ENCODE measurements at regions not wholly inside any gene's neighbourhood (a gene's known extent, or its start where the extent isn't known, plus 50 kb on each side); places are given as distances from the start of the nearest gene placed in this dataset.
"Not testable (repeated sequence)": the region's sequence is repeated elsewhere in the genome, so short reads cannot be mapped to it uniquely, and the experiment has no call there.

- no peak overlapping the region for H3K27ac ChIP-seq (ENCODE audit: low read depth in 2 of 2, low read length in 2 of 2)
- H3K9ac ChIP-seq (ENCODE audit: low read depth in 1 of 2, low read length in 2 of 2) = no peak overlapping the region
- no peak overlapping the region for H3K4me3 ChIP-seq (ENCODE audit: low read length in 2 of 2)
- no peaks in the 10 kb centered on the region for H3K27me3 ChIP-seq (ENCODE audit: control insufficient read depth in 2 of 2, insufficient read depth in 2 of 2, low read length in 2 of 2)
- H3K9me3 ChIP-seq (ENCODE audit: control insufficient read depth in 2 of 2, low read length in 2 of 2) = no peaks in the 10 kb centered on the region
- no peaks in the 10 kb centered on the region for H3K4me1 ChIP-seq (ENCODE audit: control insufficient read depth in 2 of 2, insufficient read depth in 2 of 2, low read length in 2 of 2)
- no peaks in the 10 kb centered on the region for H3K36me3 ChIP-seq (ENCODE audit: control insufficient read depth in 2 of 2, insufficient read depth in 2 of 2, low read length in 2 of 2)
These were observed 1787.7 kb downstream of the EFNA5 start for GRCh38 chr5:105882956-105883481.

GRCh38 chr5:105878402-105878801, 1792.3 kb downstream of the EFNA5 start:
- no peaks in the 10 kb centered on the region for H3K36me3 ChIP-seq (ENCODE audit: control insufficient read depth in 2 of 2, insufficient read depth in 2 of 2, low read length in 2 of 2)
- no peaks in the 10 kb centered on the region for H3K27me3 ChIP-seq (ENCODE audit: control insufficient read depth in 2 of 2, insufficient read depth in 2 of 2, low read length in 2 of 2)
- no peaks in the 10 kb centered on the region for H3K9me3 ChIP-seq (ENCODE audit: control insufficient read depth in 2 of 2, low read length in 2 of 2)
- no peak overlapping the region for H3K9ac ChIP-seq (ENCODE audit: low read depth in 1 of 2, low read length in 2 of 2)
- no peaks in the 10 kb centered on the region for H3K4me1 ChIP-seq (ENCODE audit: control insufficient read depth in 2 of 2, insufficient read depth in 2 of 2, low read length in 2 of 2)
- H3K27ac ChIP-seq (ENCODE audit: low read depth in 2 of 2, low read length in 2 of 2) = no peak overlapping the region
- no peak overlapping the region for H3K4me3 ChIP-seq (ENCODE audit: low read length in 2 of 2)

- H3K4me3 ChIP-seq (ENCODE audit: low read length in 2 of 2) = no peak overlapping the region
- H3K27ac ChIP-seq (ENCODE audit: low read depth in 2 of 2, low read length in 2 of 2) = no peak overlapping the region
- no peaks in the 10 kb centered on the region for H3K36me3 ChIP-seq (ENCODE audit: control insufficient read depth in 2 of 2, insufficient read depth in 2 of 2, low read length in 2 of 2)
- H3K27me3 ChIP-seq (ENCODE audit: control insufficient read depth in 2 of 2, insufficient read depth in 2 of 2, low read length in 2 of 2) = no peaks in the 10 kb centered on the region
- H3K9me3 ChIP-seq (ENCODE audit: control insufficient read depth in 2 of 2, low read length in 2 of 2) = no peaks in the 10 kb centered on the region
- H3K4me1 ChIP-seq (ENCODE audit: control insufficient read depth in 2 of 2, insufficient read depth in 2 of 2, low read length in 2 of 2) = no peaks in the 10 kb centered on the region
- H3K9ac ChIP-seq (ENCODE audit: low read depth in 1 of 2, low read length in 2 of 2) = no peak overlapping the region
These were observed 1793.1 kb downstream of the EFNA5 start for GRCh38 chr5:105877592-105877991.

- no peaks in the 10 kb centered on the region for H3K36me3 ChIP-seq (ENCODE audit: control insufficient read depth in 2 of 2, insufficient read depth in 2 of 2, low read length in 2 of 2)
- no peak overlapping the region for H3K9ac ChIP-seq (ENCODE audit: low read depth in 1 of 2, low read length in 2 of 2)
These were observed 1796.4 kb downstream of the EFNA5 start for GRCh38 chr5:105874316-105874715.

GRCh38 chr5:105872569-105873270, 1798.0 kb downstream of the EFNA5 start:
- H3K4me3 ChIP-seq (ENCODE audit: low read length in 2 of 2) = peak overlapping the region; percentile 13 to 23
- H3K27ac ChIP-seq (ENCODE audit: low read depth in 2 of 2, low read length in 2 of 2) = no peak overlapping the region
- H3K4me1 ChIP-seq (ENCODE audit: control insufficient read depth in 2 of 2, insufficient read depth in 2 of 2, low read length in 2 of 2) = peaks cover 0 to 4% of the 10 kb centered on the region in 2 donors
- no peak overlapping the region for H3K9ac ChIP-seq (ENCODE audit: low read depth in 1 of 2, low read length in 2 of 2)
- H3K9me3 ChIP-seq (ENCODE audit: control insufficient read depth in 2 of 2, low read length in 2 of 2) = no peaks in the 10 kb centered on the region
- H3K36me3 ChIP-seq (ENCODE audit: control insufficient read depth in 2 of 2, insufficient read depth in 2 of 2, low read length in 2 of 2) = no peaks in the 10 kb centered on the region
- no peaks in the 10 kb centered on the region for H3K27me3 ChIP-seq (ENCODE audit: control insufficient read depth in 2 of 2, insufficient read depth in 2 of 2, low read length in 2 of 2)

More at GRCh38 chr5:105874316-105874715, 1796.4 kb downstream of the EFNA5 start:
- no peak overlapping the region for H3K4me3 ChIP-seq (ENCODE audit: low read length in 2 of 2)
- H3K4me1 ChIP-seq (ENCODE audit: control insufficient read depth in 2 of 2, insufficient read depth in 2 of 2, low read length in 2 of 2) = peaks cover 0 to 4% of the 10 kb centered on the region in 2 donors
- no peaks in the 10 kb centered on the region for H3K27me3 ChIP-seq (ENCODE audit: control insufficient read depth in 2 of 2, insufficient read depth in 2 of 2, low read length in 2 of 2)
- no peaks in the 10 kb centered on the region for H3K9me3 ChIP-seq (ENCODE audit: control insufficient read depth in 2 of 2, low read length in 2 of 2)
- no peak overlapping the region for H3K27ac ChIP-seq (ENCODE audit: low read depth in 2 of 2, low read length in 2 of 2)

GRCh38 chr5:105868038-105868780, 1802.5 kb downstream of the EFNA5 start:
- Histone ChIP-seq H3K4me3 (ENCODE audit: low read length in 2 of 2) (no peak overlapping the region), H3K36me3 (ENCODE audit: control insufficient read depth in 2 of 2, insufficient read depth in 2 of 2, low read length in 2 of 2) (no peaks in the 10 kb centered on the region), H3K27ac (ENCODE audit: low read depth in 2 of 2, low read length in 2 of 2) (no peak overlapping the region), H3K27me3 (ENCODE audit: control insufficient read depth in 2 of 2, insufficient read depth in 2 of 2, low read length in 2 of 2) (no peaks in the 10 kb centered on the region), H3K9ac (ENCODE audit: low read depth in 1 of 2, low read length in 2 of 2) (no peak overlapping the region), H3K9me3 (ENCODE audit: control insufficient read depth in 2 of 2, low read length in 2 of 2) (no peaks in the 10 kb centered on the region), H3K4me1 (ENCODE audit: control insufficient read depth in 2 of 2, insufficient read depth in 2 of 2, low read length in 2 of 2) (peaks cover 0 to 4% of the 10 kb centered on the region in 2 donors)

GRCh38 chr5:105865834-105866233, 1804.9 kb downstream of the EFNA5 start:
- no peaks in the 10 kb centered on the region for H3K36me3 ChIP-seq (ENCODE audit: control insufficient read depth in 2 of 2, insufficient read depth in 2 of 2, low read length in 2 of 2)
- no peaks in the 10 kb centered on the region for H3K27me3 ChIP-seq (ENCODE audit: control insufficient read depth in 2 of 2, insufficient read depth in 2 of 2, low read length in 2 of 2)
- no peak overlapping the region for H3K4me3 ChIP-seq (ENCODE audit: low read length in 2 of 2)
- no peaks in the 10 kb centered on the region for H3K4me1 ChIP-seq (ENCODE audit: control insufficient read depth in 2 of 2, insufficient read depth in 2 of 2, low read length in 2 of 2)
- H3K9me3 ChIP-seq (ENCODE audit: control insufficient read depth in 2 of 2, low read length in 2 of 2) = no peaks in the 10 kb centered on the region
- H3K9ac ChIP-seq (ENCODE audit: low read depth in 1 of 2, low read length in 2 of 2) = no peak overlapping the region
- no peak overlapping the region for H3K27ac ChIP-seq (ENCODE audit: low read depth in 2 of 2, low read length in 2 of 2)

- H3K9ac ChIP-seq (ENCODE audit: low read depth in 1 of 2, low read length in 2 of 2); H3K9me3 ChIP-seq (ENCODE audit: control insufficient read depth in 2 of 2, low read length in 2 of 2); H3K27me3 ChIP-seq (ENCODE audit: control insufficient read depth in 2 of 2, insufficient read depth in 2 of 2, low read length in 2 of 2); H3K4me1 ChIP-seq (ENCODE audit: control insufficient read depth in 2 of 2, insufficient read depth in 2 of 2, low read length in 2 of 2); H3K27ac ChIP-seq (ENCODE audit: low read depth in 2 of 2, low read length in 2 of 2); H3K36me3 ChIP-seq (ENCODE audit: control insufficient read depth in 2 of 2, insufficient read depth in 2 of 2, low read length in 2 of 2); H3K4me3 ChIP-seq (ENCODE audit: low read length in 2 of 2): not testable (repeated sequence)
These were observed 1811.4 kb downstream of the EFNA5 start for GRCh38 chr5:105859350-105859749.

GRCh38 chr5:105849701-105850100, 1821.0 kb downstream of the EFNA5 start:
- no peak overlapping the region for H3K4me3 ChIP-seq (ENCODE audit: low read length in 2 of 2)
- H3K36me3 ChIP-seq (ENCODE audit: control insufficient read depth in 2 of 2, insufficient read depth in 2 of 2, low read length in 2 of 2) = no peaks in the 10 kb centered on the region
- H3K4me1 ChIP-seq (ENCODE audit: control insufficient read depth in 2 of 2, insufficient read depth in 2 of 2, low read length in 2 of 2) = peaks cover 0 to 2% of the 10 kb centered on the region in 2 donors
- no peak overlapping the region for H3K9ac ChIP-seq (ENCODE audit: low read depth in 1 of 2, low read length in 2 of 2)
- no peak overlapping the region for H3K27ac ChIP-seq (ENCODE audit: low read depth in 2 of 2, low read length in 2 of 2)
- H3K27me3 ChIP-seq (ENCODE audit: control insufficient read depth in 2 of 2, insufficient read depth in 2 of 2, low read length in 2 of 2) = no peaks in the 10 kb centered on the region
- H3K9me3 ChIP-seq (ENCODE audit: control insufficient read depth in 2 of 2, low read length in 2 of 2) = no peaks in the 10 kb centered on the region

- Histone ChIP-seq H3K27ac (ENCODE audit: low read depth in 2 of 2, low read length in 2 of 2) (no peak overlapping the region), H3K27me3 (ENCODE audit: control insufficient read depth in 2 of 2, insufficient read depth in 2 of 2, low read length in 2 of 2) (no peaks in the 10 kb centered on the region), H3K9ac (ENCODE audit: low read depth in 1 of 2, low read length in 2 of 2) (no peak overlapping the region), H3K36me3 (ENCODE audit: control insufficient read depth in 2 of 2, insufficient read depth in 2 of 2, low read length in 2 of 2) (no peaks in the 10 kb centered on the region), H3K4me3 (ENCODE audit: low read length in 2 of 2) (no peak overlapping the region), H3K9me3 (ENCODE audit: control insufficient read depth in 2 of 2, low read length in 2 of 2) (no peaks in the 10 kb centered on the region), H3K4me1 (ENCODE audit: control insufficient read depth in 2 of 2, insufficient read depth in 2 of 2, low read length in 2 of 2) (no peaks in the 10 kb centered on the region)
These were observed 1829.9 kb downstream of the EFNA5 start for GRCh38 chr5:105840800-105841199.
